ENCODE measurements at regions not wholly inside any gene's neighbourhood (a gene's known extent, or its start where the extent isn't known, plus 50 kb on each side); places are given as distances from the start of the nearest gene placed in this dataset.
"Not testable (repeated sequence)": the region's sequence is repeated elsewhere in the genome, so short reads cannot be mapped to it uniquely, and the experiment has no call there.

DNA sequence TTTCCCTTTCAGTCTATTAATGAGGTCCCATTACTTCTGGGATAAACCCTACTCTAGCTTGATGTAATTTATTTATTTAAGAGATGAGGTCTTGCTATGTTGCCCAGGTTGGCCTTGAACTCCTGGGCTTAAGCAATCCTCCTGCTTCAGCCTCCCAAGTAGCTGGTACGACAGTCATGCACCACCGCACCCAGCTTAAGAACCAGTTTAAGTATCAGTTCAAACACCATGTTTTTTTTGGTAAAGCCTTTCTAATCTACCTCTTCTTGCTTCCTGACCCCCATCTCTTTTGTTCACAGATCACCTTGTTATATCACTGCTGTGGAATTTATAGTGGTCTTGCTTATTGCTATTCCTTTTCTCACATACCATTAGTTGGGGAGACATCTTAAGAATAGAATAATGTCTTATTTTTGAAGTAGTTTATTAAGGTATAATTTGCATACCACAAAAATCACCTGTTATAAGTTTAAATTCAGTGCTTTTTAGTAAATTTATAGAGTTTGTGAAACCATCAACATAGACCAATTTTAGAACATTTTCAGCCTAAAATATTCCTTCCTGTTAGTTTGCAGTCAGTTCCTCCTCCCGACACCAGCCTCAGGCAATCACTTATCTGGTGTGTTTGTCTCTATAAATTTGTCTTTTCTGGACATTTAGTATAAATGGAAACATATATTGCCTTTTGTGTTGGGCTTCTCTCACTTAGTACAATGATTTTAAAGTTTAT lies 257.9 kb downstream of the PDCD6IP start:
- Mint-ChIP-seq H3K9me3 (no peaks in the 10 kb centered on the region), H3K27ac (no peak overlapping the region), H3K36me3 (no peaks in the 10 kb centered on the region), H3K4me3 (no peak overlapping the region), H3K4me1 (ENCODE audit: unreplicated experiment) (no peaks in the 10 kb centered on the region), H3K27me3 (no peaks in the 10 kb centered on the region)
- TF ChIP-seq CTCF (conservative IDR thresholded peaks at IDR 0.05), result no peak
- DNase-seq (ENCODE audit: extremely low spot score, unreplicated experiment), result no peak

DNA sequence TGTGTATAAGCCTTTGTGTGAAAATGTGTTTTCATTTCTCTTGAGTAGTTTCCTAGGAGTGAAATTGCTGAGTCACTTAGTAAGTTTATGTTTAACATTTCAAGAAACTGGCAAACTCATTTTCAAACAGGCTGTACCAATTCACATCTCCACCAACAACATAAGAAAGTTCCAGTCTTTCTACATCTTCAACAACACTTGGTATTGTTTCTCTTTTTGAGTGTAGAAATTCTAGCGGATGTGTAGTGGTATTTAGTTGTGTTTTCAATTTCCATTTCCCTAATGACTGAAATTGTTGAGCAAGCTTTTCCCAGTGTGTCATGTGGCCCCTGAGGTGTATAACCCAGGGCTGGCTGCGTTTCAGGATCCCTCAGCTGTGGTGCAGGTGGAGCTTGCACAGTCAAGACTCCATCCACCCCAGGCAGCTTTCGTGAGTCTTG lies 258.5 kb downstream of the PDCD6IP start:
- H3K4me3 Mint-ChIP-seq, result no peak overlapping the region
- H3K4me1 Mint-ChIP-seq (ENCODE audit: unreplicated experiment), result no peaks in the 10 kb centered on the region

DNA sequence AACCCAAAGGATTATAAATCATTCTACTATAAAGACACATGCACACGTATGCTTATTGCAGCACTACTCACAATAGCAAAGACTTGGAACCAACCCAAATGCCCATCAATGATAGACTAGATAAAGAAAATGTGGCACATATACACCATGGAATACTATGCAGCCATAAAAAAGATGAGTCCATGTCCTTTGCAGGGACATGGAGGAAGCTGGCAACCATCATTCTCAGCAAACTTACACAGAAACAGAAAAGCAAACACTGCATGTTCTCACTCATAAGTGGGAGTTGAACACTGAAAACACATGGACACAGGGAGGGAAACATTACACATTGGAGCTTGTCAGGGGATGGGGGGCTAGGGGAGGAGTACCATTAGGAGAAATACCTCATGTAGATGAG lies 262.6 kb downstream of the PDCD6IP start:
- not testable (repeated sequence) for H3K27ac Mint-ChIP-seq; H3K36me3 Mint-ChIP-seq; H3K9me3 Mint-ChIP-seq; DNase-seq (ENCODE audit: extremely low spot score, unreplicated experiment); H3K4me1 Mint-ChIP-seq (ENCODE audit: unreplicated experiment); H3K4me3 Mint-ChIP-seq; H3K27me3 Mint-ChIP-seq

More for the DNA sequence above, 258.5 kb downstream of the PDCD6IP start:
- no peak for TF ChIP-seq CTCF (conservative IDR thresholded peaks at IDR 0.05)
- H3K36me3 Mint-ChIP-seq, result no peaks in the 10 kb centered on the region
- H3K9me3 Mint-ChIP-seq, result no peaks in the 10 kb centered on the region
- H3K27me3 Mint-ChIP-seq, result no peaks in the 10 kb centered on the region
- no peak overlapping the region for H3K27ac Mint-ChIP-seq
- no peak for DNase-seq (ENCODE audit: extremely low spot score, unreplicated experiment)

GRCh38 chr3:34065901-34066300 lies 267.5 kb downstream of the PDCD6IP start:
- no peaks in the 10 kb centered on the region for H3K27me3 Mint-ChIP-seq
- no peaks in the 10 kb centered on the region for H3K36me3 Mint-ChIP-seq
- no peak for DNase-seq (ENCODE audit: extremely low spot score, unreplicated experiment)
- TF ChIP-seq CTCF (conservative IDR thresholded peaks at IDR 0.05), result no peak
- H3K27ac Mint-ChIP-seq, result no peak overlapping the region
- no peak overlapping the region for H3K4me3 Mint-ChIP-seq
- H3K4me1 Mint-ChIP-seq (ENCODE audit: unreplicated experiment), result no peaks in the 10 kb centered on the region
- no peaks in the 10 kb centered on the region for H3K9me3 Mint-ChIP-seq

DNA sequence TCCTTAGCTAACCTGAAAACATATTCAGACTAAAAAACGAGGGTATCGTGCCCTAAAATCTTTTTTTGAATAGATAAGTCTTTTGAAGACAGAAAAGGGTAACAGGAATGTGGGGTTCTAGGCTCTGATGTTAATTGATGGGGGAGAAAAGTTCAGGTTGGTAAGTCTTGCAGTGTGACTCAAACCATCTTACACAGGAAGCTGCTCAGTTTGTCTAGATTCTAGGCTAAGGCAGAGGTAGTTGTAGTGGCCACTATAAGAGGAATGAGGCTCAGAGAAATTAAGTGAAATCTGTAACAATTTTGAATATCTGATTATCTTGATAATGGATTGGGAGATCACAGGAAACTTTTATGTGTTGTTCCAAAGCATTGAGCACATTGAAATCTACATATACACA lies 267.9 kb downstream of the PDCD6IP start:
- Mint-ChIP-seq H3K4me3 (no peak overlapping the region), H3K9me3 (no peaks in the 10 kb centered on the region), H3K27me3 (no peaks in the 10 kb centered on the region), H3K27ac (no peak overlapping the region), H3K36me3 (no peaks in the 10 kb centered on the region), H3K4me1 (ENCODE audit: unreplicated experiment) (no peaks in the 10 kb centered on the region)
- DNase-seq (ENCODE audit: extremely low spot score, unreplicated experiment), result no peak
- TF ChIP-seq CTCF (conservative IDR thresholded peaks at IDR 0.05), result no peak

DNA sequence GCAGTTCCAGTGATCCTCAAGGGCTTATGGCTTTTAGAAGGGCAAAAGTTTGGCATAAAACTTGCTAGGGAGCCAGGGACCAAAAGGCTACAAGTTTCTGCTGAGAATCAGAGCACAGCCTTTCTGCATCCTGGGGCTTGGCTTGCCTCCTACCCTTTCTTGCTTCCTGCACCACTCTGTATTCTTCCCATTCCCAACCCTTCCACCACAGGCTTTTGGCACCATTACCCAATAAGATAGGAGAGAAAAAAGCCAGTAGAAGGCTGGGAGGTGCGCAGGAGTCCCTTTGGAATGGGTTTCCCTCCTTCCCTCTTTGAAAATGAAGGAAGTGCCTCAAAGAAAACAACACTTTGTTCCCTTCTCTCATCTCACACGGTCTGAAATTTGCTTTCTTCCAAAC lies 268.6 kb downstream of the PDCD6IP start:
- no peak for TF ChIP-seq CTCF (conservative IDR thresholded peaks at IDR 0.05)
- Mint-ChIP-seq H3K27me3 (no peaks in the 10 kb centered on the region), H3K9me3 (no peaks in the 10 kb centered on the region)

More for the DNA sequence above, 268.6 kb downstream of the PDCD6IP start:
- no peak for DNase-seq (ENCODE audit: extremely low spot score, unreplicated experiment)
- Mint-ChIP-seq H3K27ac (no peak overlapping the region), H3K4me1 (ENCODE audit: unreplicated experiment) (no peaks in the 10 kb centered on the region), H3K36me3 (no peaks in the 10 kb centered on the region), H3K4me3 (no peak overlapping the region)

Data from type B pancreatic cell (in vitro differentiated cells).